Right lobe of liver (tissue), 4 donors: ENCODE measurements at regions not wholly inside any gene's neighbourhood (a gene's known extent, or its start where the extent isn't known, plus 50 kb on each side); places are given as distances from the start of the nearest gene placed in this dataset.

Experiments
- CTCF ChIP-seq, 4 donors: fragments of 200-600 bp in 3 of 4; fragments of 450-650 bp in 1 of 4; IDR thresholded peaks; one replicate each; pipeline versions ENCODE4 v1.5.1 to v1.8.0; 2016 to 2022; ENCODE audit warnings: antibody characterized with exemption in 4 of 4, mild to moderate bottlenecking in 2 of 4
- POLR2A ChIP-seq: fragments of 450-650 bp; IDR thresholded peaks from one replicate; pipeline ENCODE4 v1.6.1; 2017; ENCODE audit warnings: antibody characterized with exemption, mild to moderate bottlenecking
- donor health status: DM: no; HTN: no; CAD: no.
- donor health status: DM: no; HTN: no; CAD: no.
- donor health status: DM: no; HTN: yes; CAD: no.

- TF ChIP-seq CTCF (IDR thresholded peaks at IDR 0.05) (no peak), POLR2A (no peak)
These were observed 503.2 kb upstream of the SPRY2 start for GRCh38 chr13:80844164-80844563.
